Heart left ventricle (tissue), 16 donors: ENCODE measurements at regions not wholly inside any gene's neighbourhood (a gene's known extent, or its start where the extent isn't known, plus 50 kb on each side); places are given as distances from the start of the nearest gene placed in this dataset.

Source experiments
- ATAC-seq, 4 donors: fragments of 200-7000 bp; cut with Tn5 transposase; one replicate each; pipeline ENCODE4 v1.9.1; 2020 to 2022; ENCODE audit warnings: moderate library complexity in 4 of 4, mild to moderate bottlenecking in 3 of 4, moderate number of reproducible peaks in 1 of 4
- DNase-seq, 5 donors: peaks; one replicate each; pipeline ENCODE4 v3.0.0-alpha.2; 2020
- H3K27ac ChIP-seq, 12 donors: fragments of 200-600 bp; sonication (generic) in 4 of 12; one replicate each; pipeline versions ENCODE4 v1.5.0 to v1.8.0; 2016 to 2022; ENCODE audit warnings: mild to moderate bottlenecking in 2 of 12
- H3K27me3 ChIP-seq, 9 donors: fragments of 200-600 bp; sonication (generic) in 2 of 9; one replicate each; pipeline versions ENCODE4 v1.5.1 to v1.8.0; 2016 to 2022; ENCODE audit warnings: mild to moderate bottlenecking in 3 of 9
- H3K36me3 ChIP-seq, 9 donors: fragments of 200-600 bp; sonication (generic) in 2 of 9; one replicate each; pipeline versions ENCODE4 v1.5.0 to v1.8.0; 2018 to 2022; ENCODE audit warnings: mild to moderate bottlenecking in 2 of 9
- H3K4me1 ChIP-seq, 12 donors: fragments of 200-600 bp; sonication (generic) in 4 of 12; one replicate each; pipeline versions ENCODE4 v1.5.0 to v1.8.0; 2016 to 2022; ENCODE audit warnings: mild to moderate bottlenecking in 3 of 12
- H3K4me3 ChIP-seq, 12 donors: fragments of 200-600 bp; sonication (generic) in 4 of 12; one replicate each; pipeline versions ENCODE4 v1.5.0 to v1.8.0; 2017 to 2022; ENCODE audit warnings: mild to moderate bottlenecking in 9 of 12, moderate library complexity in 4 of 12
- H3K9me3 ChIP-seq, 12 donors: fragments of 200-600 bp; sonication (generic) in 4 of 12; one replicate each; pipeline versions ENCODE4 v1.5.0 to v1.8.0; 2016 to 2022; ENCODE audit warnings: mild to moderate bottlenecking in 1 of 12
- CTCF ChIP-seq, 12 donors: fragments of 200-600 bp; sonication (generic) in 4 of 12; IDR thresholded peaks; one replicate each; pipeline versions ENCODE4 v1.5.0 to v1.8.0; 2018 to 2022; ENCODE audit warnings: antibody characterized with exemption in 12 of 12, mild to moderate bottlenecking in 5 of 12
- POLR2A ChIP-seq, 2 donors: fragments of 450-650 bp; IDR thresholded peaks; one replicate each; pipeline ENCODE4 v1.6.1; 2017; ENCODE audit warnings: antibody characterized with exemption in 2 of 2, mild to moderate bottlenecking in 2 of 2, moderate library complexity in 2 of 2
- WGBS, 4 donors: extraction: QIAGEN DNeasy Blood & Tissue Kit in 2 of 4; methylation state at CpG; one replicate each; pipeline versions ENCODE4 v1.1.5 to v1.1.7; 2013 to 2018; 5-methylcytosine and 5-hydroxymethylcytosine counted together
- intact Hi-C, 10 donors: fragments of 100-400 bp; cut with DNase I; formaldehyde crosslinking; loops; one replicate each; pipeline versions ENCODE4 v1.11.1 to v1.14.2; 2022
- donor health status: ischemic (EF 13 %, LVEDD 7.1; RV severe dilation, severe dysfunction).
- donor health status: healthy with polysubstance abuse.
- donor health status: DM: no; HTN: yes; CAD: no.
- donor health status: DM: no; HTN: no; CAD: no.
- donor health status: ischemic (EF 25% LVEDD 6.9; RV normal size, moderate dysfunction).
- donor health status: ischemic (EF 25% LVEDD 5.7; RV mildly dilated, moderate dysfunction).
- donor health status: healthy.
- donor health status: DM: yes; HTN: yes; CAD: no.
- donor health status: ischemic (EF 35%, LVEDD 5.7; RV mildly dilated, moderate dysfunction).
- donor health status: nonischemic (EF 11% LVEDD 7.7; RV severe dilation, severe dysfunction).
- donor health status: DM: yes; HTN: yes; CAD: no.
- donor health status: PGD.
- donor health status: ischemic (EF 29% LVEDD 5.4; RV normal size, mild dysfunction).
- donor health status: nonischemic (EF 23%, LVEDD 6.1; RV moderate dilation, normal function).

- WGBS, 4 donors, result 66 to 71% (median 68%) methylated on average over 2 of the region's 2 CpGs
- ATAC-seq, result no peak
Observed at GRCh38 chr2:176979981-176980710, 232.4 kb upstream of the HNRNPA3 start.

GRCh38 chr2:176984987-176985386, 227.6 kb upstream of the HNRNPA3 start:
- no peaks in the 10 kb centered on the region for H3K36me3 ChIP-seq
- ATAC-seq, result no peak
- no peak overlapping the region for H3K4me3 ChIP-seq

More at GRCh38 chr2:176979981-176980710, 232.4 kb upstream of the HNRNPA3 start:
- Histone ChIP-seq H3K4me3 (no peak overlapping the region), H3K27ac (no peak overlapping the region), H3K4me1 (no peaks in the 10 kb centered on the region), H3K36me3 (no peaks in the 10 kb centered on the region), H3K27me3 (peaks cover 0 to 21% (median 0%) of the 10 kb centered on the region in 9 donors), H3K9me3 (no peaks in the 10 kb centered on the region)
- intact Hi-C loops, result no loop called here
- no peak for TF ChIP-seq POLR2A (IDR thresholded peaks at IDR 0.05)
- no peak for TF ChIP-seq CTCF (IDR thresholded peaks at IDR 0.05)
- DNase-seq, result no peak

DNA sequence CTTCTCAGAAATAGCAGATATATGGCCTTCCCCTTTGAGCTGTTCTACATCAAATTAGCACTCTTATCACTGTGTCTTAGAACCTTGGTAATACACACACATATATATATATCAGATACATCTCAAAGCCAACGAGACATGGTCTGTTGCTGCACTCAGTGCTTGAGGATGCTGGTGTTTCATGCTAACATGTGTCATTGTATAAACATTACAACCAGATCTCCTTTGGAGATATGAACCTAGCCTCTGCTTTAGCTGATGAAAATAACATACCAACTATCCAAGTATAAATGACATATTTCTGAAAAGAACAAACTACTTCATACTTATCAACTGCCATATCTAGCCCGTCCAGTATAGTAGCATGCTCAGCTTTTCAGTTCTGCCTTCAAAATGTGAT, 226.7 kb upstream of the HNRNPA3 start:
- Histone ChIP-seq H3K9me3 (no peaks in the 10 kb centered on the region), H3K27me3 (peaks cover 0 to 25% (median 0%) of the 10 kb centered on the region in 9 donors), H3K27ac (no peak overlapping the region), H3K4me3 (no peak overlapping the region), H3K36me3 (no peaks in the 10 kb centered on the region), H3K4me1 (no peaks in the 10 kb centered on the region)
- 60 to 73% (median 71%) methylated on average over 2 of the region's 2 CpGs for WGBS, 4 donors
- no peak for ATAC-seq
- no peak for DNase-seq
- intact Hi-C loops, result no loop called here
- TF ChIP-seq CTCF (IDR thresholded peaks at IDR 0.05) (no peak), POLR2A (IDR thresholded peaks at IDR 0.05) (no peak)

More at GRCh38 chr2:176984987-176985386, 227.6 kb upstream of the HNRNPA3 start:
- TF ChIP-seq POLR2A (IDR thresholded peaks at IDR 0.05) (no peak), CTCF (IDR thresholded peaks at IDR 0.05) (no peak)
- intact Hi-C loops, result no loop called here
- no peak for DNase-seq
- Histone ChIP-seq H3K27me3 (peaks cover 0 to 25% (median 0%) of the 10 kb centered on the region in 9 donors), H3K9me3 (no peaks in the 10 kb centered on the region), H3K27ac (no peak overlapping the region), H3K4me1 (no peaks in the 10 kb centered on the region)
- 78 to 80% (median 79%) methylated on average over 4 of the region's 4 CpGs for WGBS, 4 donors

DNA sequence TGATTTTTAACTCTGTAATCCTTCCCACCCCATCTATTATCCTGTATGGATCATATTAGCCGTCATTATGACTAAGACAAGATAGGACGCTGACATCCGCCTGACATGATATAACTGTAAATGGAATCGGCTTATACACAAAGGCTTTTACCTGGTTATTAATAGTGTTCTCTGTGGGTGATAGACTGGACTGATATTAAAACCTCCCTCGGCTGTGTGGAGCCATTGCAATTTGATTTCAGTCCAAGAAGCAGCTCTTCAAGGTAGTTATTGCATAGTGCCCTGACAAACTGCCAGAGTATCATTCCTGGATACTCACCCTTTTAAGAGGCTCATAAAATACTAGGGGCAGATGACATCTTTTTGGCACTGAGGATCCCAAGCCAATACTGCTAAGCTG, 226.1 kb upstream of the HNRNPA3 start:
- no peak overlapping the region for H3K4me3 ChIP-seq
- H3K4me1 ChIP-seq, result no peaks in the 10 kb centered on the region
- WGBS, 4 donors, result 61 to 72% (median 64%) methylated on average over 5 of the region's 5 CpGs
- ATAC-seq (no peak), DNase-seq (no peak)
- H3K9me3 ChIP-seq, result no peaks in the 10 kb centered on the region
- H3K27me3 ChIP-seq, result peaks cover 0 to 20% (median 0%) of the 10 kb centered on the region in 9 donors
- no peak overlapping the region for H3K27ac ChIP-seq
- intact Hi-C loops, result no loop called here
- TF ChIP-seq CTCF (IDR thresholded peaks at IDR 0.05) (no peak), POLR2A (IDR thresholded peaks at IDR 0.05) (no peak)
- no peaks in the 10 kb centered on the region for H3K36me3 ChIP-seq
